OCI-LY3 (cell line): ENCODE measurements at regions not wholly inside any gene's neighbourhood (a gene's known extent, or its start where the extent isn't known, plus 50 kb on each side); places are given as distances from the start of the nearest gene placed in this dataset.

Source experiments
- H2AFZ ChIP-seq: fragments of 200-600, 300-600 bp; shearing (Covaris generic); 2 replicates; pipeline ENCODE4 v1.6.0; 2014; ENCODE audit warnings: antibody characterized with exemption, low read depth, low read length
- H3K27ac ChIP-seq: fragments of 200-600, 300-600 bp; sonication (generic); 2 replicates; pipeline ENCODE4 v1.5.1; 2014; ENCODE audit warnings: mild to moderate bottlenecking, low read length, moderate library complexity, mixed read lengths
- H3K27me3 ChIP-seq: fragments of 200-600, 300-600 bp; sonication (generic); 2 replicates; pipeline ENCODE4 v1.6.1; 2014; ENCODE audit warnings: low read depth, low read length, mixed read lengths
- H3K36me3 ChIP-seq: fragments of 200-600, 300-600 bp; sonication (generic); replicated peaks from 2 replicates; pipeline ENCODE3; 2014; ENCODE audit warnings: low read depth, low read length, mixed read lengths
- H3K4me1 ChIP-seq: fragments of 300-600, 200-600 bp; sonication (generic); 2 replicates; pipeline ENCODE4 v1.6.1; 2014; ENCODE audit warnings: low read length, mixed read lengths
- H3K4me2 ChIP-seq: fragments of 200-600, 300-600 bp; sonication (generic); 2 replicates; pipeline ENCODE4 v1.6.1; 2014; ENCODE audit warnings: low read length, mixed read lengths
- H3K4me3 ChIP-seq: fragments of 300-600, 200-600 bp; sonication (generic); 2 replicates; pipeline ENCODE4 v1.5.1; 2014; ENCODE audit warnings: antibody characterized with exemption, mild to moderate bottlenecking, low read length, moderate library complexity
- H3K79me2 ChIP-seq: fragments of 300-600, 200-600 bp; shearing (Covaris generic); 2 replicates; pipeline ENCODE4 v1.6.1; 2014; ENCODE audit warnings: mild to moderate bottlenecking, low read length, mixed read lengths
- H3K9ac ChIP-seq: fragments of 300-600, 200-600 bp; shearing (Covaris generic); 2 replicates; pipeline ENCODE4 v1.6.0; 2014; ENCODE audit warnings: mild to moderate bottlenecking, low read length, moderate library complexity
- H3K9me3 ChIP-seq: fragments of 200-600, 300-600 bp; shearing (Covaris generic); 2 replicates; pipeline ENCODE4 v1.6.1; 2014; ENCODE audit warnings: low read length, mixed read lengths; ENCODE audit not compliant: insufficient read depth
- H4K20me1 ChIP-seq: fragments of 200-600, 300-600 bp; sonication (generic); 2 replicates; pipeline ENCODE4 v1.6.1; 2016; ENCODE audit warnings: low read length, mixed read lengths; ENCODE audit not compliant: insufficient read depth
- EZH2phosphoT487 ChIP-seq: fragments of 200-600 bp; shearing (Covaris generic); IDR thresholded peaks from 2 replicates; pipeline ENCODE4 v1.6.1; 2018; ENCODE audit warnings: antibody characterized with exemption, mixed run types, low read depth
- TF ChIP-seq, protein P1 (sequence below): fragments of 200-600, 300-600 bp; sonication (generic); IDR thresholded peaks from 2 replicates; pipeline ENCODE4 v1.5.1; 2014; ENCODE audit warnings: antibody characterized with exemption, low read length, low read depth

DNA sequence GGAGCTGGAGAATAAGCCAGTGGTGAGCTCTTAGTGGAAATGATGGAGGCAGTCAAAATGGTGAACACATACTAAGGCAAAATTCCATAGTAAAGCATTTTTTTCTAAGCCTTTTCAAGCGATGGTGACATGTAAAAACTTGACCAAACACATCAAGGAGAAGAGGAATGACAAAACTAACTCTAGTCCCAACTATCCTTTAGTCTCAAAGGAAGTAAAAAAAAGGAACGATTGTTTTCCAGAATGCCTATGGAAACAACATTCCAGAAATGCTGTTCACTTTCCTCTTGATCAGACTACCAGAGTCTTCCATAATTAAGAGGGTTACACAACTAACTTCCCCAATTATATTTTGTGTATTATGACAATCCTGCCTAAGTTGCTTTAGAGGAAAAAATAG is 715.6 kb downstream of the EPHA4 start:
- H3K9me3 ChIP-seq: no peaks in the 10 kb centered on the region
- no peak overlapping the region for H2AFZ ChIP-seq
- no peak for TF ChIP-seq EZH2phosphoT487
- TF ChIP-seq, protein P1, sequence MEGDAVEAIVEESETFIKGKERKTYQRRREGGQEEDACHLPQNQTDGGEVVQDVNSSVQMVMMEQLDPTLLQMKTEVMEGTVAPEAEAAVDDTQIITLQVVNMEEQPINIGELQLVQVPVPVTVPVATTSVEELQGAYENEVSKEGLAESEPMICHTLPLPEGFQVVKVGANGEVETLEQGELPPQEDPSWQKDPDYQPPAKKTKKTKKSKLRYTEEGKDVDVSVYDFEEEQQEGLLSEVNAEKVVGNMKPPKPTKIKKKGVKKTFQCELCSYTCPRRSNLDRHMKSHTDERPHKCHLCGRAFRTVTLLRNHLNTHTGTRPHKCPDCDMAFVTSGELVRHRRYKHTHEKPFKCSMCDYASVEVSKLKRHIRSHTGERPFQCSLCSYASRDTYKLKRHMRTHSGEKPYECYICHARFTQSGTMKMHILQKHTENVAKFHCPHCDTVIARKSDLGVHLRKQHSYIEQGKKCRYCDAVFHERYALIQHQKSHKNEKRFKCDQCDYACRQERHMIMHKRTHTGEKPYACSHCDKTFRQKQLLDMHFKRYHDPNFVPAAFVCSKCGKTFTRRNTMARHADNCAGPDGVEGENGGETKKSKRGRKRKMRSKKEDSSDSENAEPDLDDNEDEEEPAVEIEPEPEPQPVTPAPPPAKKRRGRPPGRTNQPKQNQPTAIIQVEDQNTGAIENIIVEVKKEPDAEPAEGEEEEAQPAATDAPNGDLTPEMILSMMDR: no peak
- H3K27me3 ChIP-seq: no peaks in the 10 kb centered on the region
- no peaks in the 10 kb centered on the region for H3K79me2 ChIP-seq
- no peaks in the 10 kb centered on the region for H3K36me3 ChIP-seq
- no peak overlapping the region for H3K27ac ChIP-seq
- H3K4me2 ChIP-seq: no peak overlapping the region
- H3K4me1 ChIP-seq: no peaks in the 10 kb centered on the region
- no peaks in the 10 kb centered on the region for H4K20me1 ChIP-seq
- H3K9ac ChIP-seq: no peak overlapping the region
- no peak overlapping the region for H3K4me3 ChIP-seq

DNA sequence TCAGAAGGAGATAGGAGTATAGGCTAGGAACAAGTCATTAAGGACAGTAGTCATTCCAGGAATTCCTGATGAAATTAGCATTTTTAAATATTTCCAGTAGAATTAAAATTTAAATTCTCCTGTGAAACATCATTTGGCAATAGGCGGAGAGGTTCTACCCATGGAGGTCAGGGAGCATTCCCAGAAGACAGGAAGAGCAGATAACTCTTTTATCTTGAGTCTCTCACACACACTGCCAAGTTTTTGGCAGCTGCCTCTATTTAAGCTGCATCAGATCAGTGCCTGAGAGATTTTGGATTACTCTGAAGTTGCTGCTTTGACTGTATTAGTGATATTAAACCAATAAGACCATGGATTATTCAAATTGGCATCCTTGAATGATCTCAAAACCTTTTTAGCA is 714.7 kb downstream of the EPHA4 start:
- Histone ChIP-seq H3K36me3 (no peaks in the 10 kb centered on the region), H3K27ac (no peak overlapping the region), H3K9ac (no peak overlapping the region), H3K27me3 (no peaks in the 10 kb centered on the region), H3K4me3 (no peak overlapping the region), H3K79me2 (no peaks in the 10 kb centered on the region), H4K20me1 (no peaks in the 10 kb centered on the region), H3K4me2 (no peak overlapping the region), H3K4me1 (no peaks in the 10 kb centered on the region), H2AFZ (no peak overlapping the region), H3K9me3 (no peaks in the 10 kb centered on the region)
- TF ChIP-seq EZH2phosphoT487: no peak
- TF ChIP-seq, protein P1: no peak

DNA sequence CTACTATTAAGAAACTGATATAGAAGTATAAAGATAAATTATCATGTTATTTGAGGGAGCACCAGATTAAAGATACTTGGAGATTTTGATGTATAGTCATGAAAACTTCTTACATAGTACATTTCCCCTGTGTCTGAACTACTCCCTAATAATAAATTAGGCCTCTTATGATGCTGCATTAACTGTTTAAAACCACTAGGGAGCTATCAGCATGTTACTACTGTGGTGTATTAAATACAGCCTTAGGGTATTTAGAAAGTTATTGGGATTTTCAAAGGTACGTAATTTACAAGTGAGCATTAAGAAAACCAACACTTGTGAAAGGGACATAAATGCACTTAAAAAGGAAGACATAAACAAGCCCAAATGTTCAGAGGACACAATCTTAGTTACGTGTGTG is 714.0 kb downstream of the EPHA4 start:
- no peak for TF ChIP-seq EZH2phosphoT487
- TF ChIP-seq, protein P1: no peak
- no peaks in the 10 kb centered on the region for H3K36me3 ChIP-seq

DNA sequence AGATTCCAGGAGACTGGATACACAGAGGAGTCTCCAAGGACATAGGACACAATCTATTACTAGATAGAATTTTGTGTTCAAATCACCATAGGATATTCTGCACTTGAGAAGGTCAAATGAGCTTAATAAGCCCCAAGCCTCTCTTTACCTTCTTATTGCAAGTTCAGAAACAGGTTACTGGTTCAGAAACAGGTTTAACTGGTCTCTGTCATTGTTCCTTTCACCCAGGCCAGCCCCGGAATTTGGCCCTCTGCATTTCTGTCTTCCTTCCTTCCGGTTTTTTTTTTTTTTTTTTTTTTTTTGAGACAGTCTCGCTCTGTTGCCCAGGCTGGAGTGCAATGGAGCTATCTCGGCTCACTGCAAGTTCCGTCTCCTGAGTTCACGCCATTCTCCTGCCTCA is 700.2 kb downstream of the EPHA4 start:
- TF ChIP-seq, protein P1: no peak
- no peak for TF ChIP-seq EZH2phosphoT487
- Histone ChIP-seq H3K9ac (no peak overlapping the region), H4K20me1 (no peaks in the 10 kb centered on the region), H3K4me3 (no peak overlapping the region), H3K36me3 (no peaks in the 10 kb centered on the region), H3K27me3 (no peaks in the 10 kb centered on the region), H3K27ac (no peak overlapping the region), H3K79me2 (no peaks in the 10 kb centered on the region), H3K4me2 (no peak overlapping the region), H3K4me1 (no peaks in the 10 kb centered on the region), H3K9me3 (no peaks in the 10 kb centered on the region), H2AFZ (no peak overlapping the region)

More for the DNA sequence above, 714.0 kb downstream of the EPHA4 start:
- Histone ChIP-seq H3K27me3 (no peaks in the 10 kb centered on the region), H3K4me1 (no peaks in the 10 kb centered on the region), H3K9ac (no peak overlapping the region), H3K9me3 (no peaks in the 10 kb centered on the region), H2AFZ (no peak overlapping the region), H3K79me2 (no peaks in the 10 kb centered on the region), H4K20me1 (no peaks in the 10 kb centered on the region), H3K27ac (no peak overlapping the region), H3K4me2 (no peak overlapping the region), H3K4me3 (no peak overlapping the region)
